GM12872 (cell line): ENCODE measurements at regions not wholly inside any gene's neighbourhood (a gene's known extent, or its start where the extent isn't known, plus 50 kb on each side); places are given as distances from the start of the nearest gene placed in this dataset.

ENCODE experiments used
- CTCF ChIP-seq: IDR thresholded peaks from 3 replicates; pipeline ENCODE4 v1.5.1; 2011; ENCODE audit warnings: low read depth, mild to moderate bottlenecking, low read length, moderate library complexity; ENCODE audit not compliant: insufficient read depth

GRCh38 chr12:39000370-39000769 lies 95.0 kb upstream of the CPNE8 start:
- TF ChIP-seq CTCF: no peak

GRCh38 chr12:38998887-38999482 lies 93.6 kb upstream of the CPNE8 start:
- no peak for TF ChIP-seq CTCF

GRCh38 chr12:38995249-38995648 lies 89.9 kb upstream of the CPNE8 start:
- TF ChIP-seq CTCF: no peak

GRCh38 chr12:38985961-38986360 lies 80.6 kb upstream of the CPNE8 start:
- no peak for TF ChIP-seq CTCF

GRCh38 chr12:38984388-38984787 lies 79.0 kb upstream of the CPNE8 start:
- TF ChIP-seq CTCF: no peak

GRCh38 chr12:38983117-38983571 lies 77.8 kb upstream of the CPNE8 start:
- no peak for TF ChIP-seq CTCF

- TF ChIP-seq CTCF: no peak
Observed at GRCh38 chr12:38977132-38977531, 71.7 kb upstream of the CPNE8 start.
